HepG2 (cell line): ENCODE measurements at regions not wholly inside any gene's neighbourhood (a gene's known extent, or its start where the extent isn't known, plus 50 kb on each side); places are given as distances from the start of the nearest gene placed in this dataset.

Source experiments
- ATAC-seq: fragments of 200-7000 bp; cut with Tn5 transposase; 3 replicates; pipeline ENCODE4 v1.9.1; 2020; ENCODE audit warnings: mild to moderate bottlenecking, moderate library complexity
- BruUV-seq: library from RNA; stranded (reverse); fragments of 400-500 nt; replicated peaks from 2 replicates; lab custom pipeline; 2021; lab: Mats Ljungman, UMichigan
- CTCF ChIA-PET: fragments of 300-600 bp; formaldehyde crosslinking; extraction: SDS; loops from one replicate; lab custom pipeline; 2021; ENCODE audit warnings: low total read pairs, inconsistent platforms, low intra/inter-chr PET ratio; lab: Yijun Ruan, JAX
- POLR2A ChIA-PET: fragments of 350-600 bp; sonication (Branson Sonifier 250); formaldehyde crosslinking; loops from one replicate; lab custom pipeline; 2020; ENCODE audit warnings: antibody characterized with exemption, inconsistent platforms; lab: Yijun Ruan, JAX
- DNase-seq: peaks from one replicate; pipeline ENCODE4 v3.0.0-alpha.2; 2015; ENCODE audit warnings: low spot score
- FAIRE-seq: peaks from 3 replicates; lab custom pipeline; 2011; peaks lifted over from hg19 to GRCh38; lab: Jason Lieb, UNC
- H2AFZ ChIP-seq: one replicate; pipeline ENCODE4 v1.6.1; 2011; ENCODE audit warnings: low read length, inconsistent platforms
- H3K27ac ChIP-seq: fragments of 300-600 bp; 3 replicates; pipeline ENCODE4 v1.8.0; 2011; ENCODE audit warnings: mixed run types, mild to moderate bottlenecking, mixed read lengths, low read length, inconsistent platforms; ENCODE audit not compliant: insufficient read depth; ENCODE audit errors: extremely low read length
- H3K27me3 ChIP-seq, 2 experiments: fragments of 200-600 bp in 1 of 2; 2 replicates in 1 of 2; 3 replicates in 1 of 2; pipeline versions ENCODE4 v1.6.0 to v1.8.0; 2011; ENCODE audit warnings: low read length in 2 of 2, mild to moderate bottlenecking in 2 of 2, moderate library complexity in 2 of 2, inconsistent platforms in 1 of 2; ENCODE audit not compliant: insufficient read depth in 2 of 2, control insufficient read depth in 1 of 2
- H3K36me3 ChIP-seq, 2 experiments: fragments of 200-600 bp in 1 of 2; replicated peaks in 1 of 2; 2 replicates in 1 of 2; 3 replicates in 1 of 2; pipeline versions ENCODE4 v1.5.1 to v1.8.0; 2011; ENCODE audit warnings: low read length in 2 of 2, inconsistent platforms in 1 of 2; ENCODE audit not compliant: insufficient read depth in 2 of 2, control insufficient read depth in 1 of 2
- H3K4me1 ChIP-seq: 2 replicates; pipeline ENCODE4 v1.5.1; 2012; ENCODE audit warnings: low read length, inconsistent platforms; ENCODE audit not compliant: insufficient read depth
- H3K4me2 ChIP-seq: 2 replicates; pipeline ENCODE4 v1.6.0; 2011; ENCODE audit warnings: low read depth, low read length, inconsistent platforms
- H3K4me3 ChIP-seq, 3 experiments: fragments of 200-600 bp in 1 of 3; sonication (generic), shearing (Covaris generic) in 1 of 3; replicated peaks in 1 of 3; 2 replicates each; pipeline ENCODE4 v1.5.1; 2011 to 2016; ENCODE audit warnings: low read length in 3 of 3, inconsistent platforms in 2 of 3, low read depth in 2 of 3, mild to moderate bottlenecking in 2 of 3, control low read depth in 1 of 3, mixed read lengths in 1 of 3; ENCODE audit not compliant: insufficient read depth in 1 of 3
- H3K79me2 ChIP-seq: one replicate; pipeline ENCODE4 v1.6.1; 2011; ENCODE audit warnings: low read length, inconsistent platforms; ENCODE audit not compliant: insufficient read depth
- H3K9ac ChIP-seq: 2 replicates; pipeline ENCODE4 v1.6.0; 2011; ENCODE audit warnings: mild to moderate bottlenecking, low read depth, low read length, inconsistent platforms; ENCODE audit not compliant: insufficient read depth
- H3K9me3 ChIP-seq: 2 replicates; pipeline ENCODE4 v1.5.1; 2012; ENCODE audit warnings: mild to moderate bottlenecking, low read length
- H4K20me1 ChIP-seq: 2 replicates; pipeline ENCODE4 v1.6.0; 2011; ENCODE audit warnings: inconsistent platforms, mild to moderate bottlenecking, low read length, moderate library complexity; ENCODE audit not compliant: insufficient read depth
- GATA4 ChIP-seq: sonication (generic); IDR thresholded peaks from 2 replicates; pipeline ENCODE4 v1.6.1; 2016; ENCODE audit warnings: antibody characterized with exemption, low read depth, borderline replicate concordance
- ZNF605 ChIP-seq: sonication (generic); formaldehyde crosslinking; IDR thresholded peaks from 2 replicates; pipeline ENCODE4 v1.8.0; 2022; ENCODE audit warnings: mild to moderate bottlenecking, missing genetic modification reagents
- WGBS: methylation state at CpG from one replicate; pipeline ENCODE4 v1.1.6; 2017; ENCODE audit warnings: low lambda C conversion rate; 5-methylcytosine and 5-hydroxymethylcytosine counted together
- in situ Hi-C: cut with HindIII; loops from 2 replicates; pipeline ENCODE4 v1.10.0; 2017; ENCODE audit warnings: low pct_unique_long_range_greater_than_20kb; ENCODE audit not compliant: extremely low pct_ligation_motif_present
- intact Hi-C: fragments of 100-400 bp; cut with micrococcal nuclease; formaldehyde crosslinking; loops from one replicate; pipeline ENCODE4 v1.10.0; 2022; ENCODE audit not compliant: unreplicated experiment
- TF ChIP-seq, protein P1 (sequence below): sonication (generic); formaldehyde crosslinking; IDR thresholded peaks from one replicate; pipeline ENCODE4 v1.5.1; 2020; ENCODE audit warnings: mild to moderate bottlenecking, missing genetic modification reagents; ENCODE audit errors: not compliant biosample characterization

- Histone ChIP-seq H3K36me3 (no peaks in the 10 kb centered on the region), H4K20me1 (no peaks in the 10 kb centered on the region), H3K9me3 (no peaks in the 10 kb centered on the region), H3K79me2 (no peaks in the 10 kb centered on the region), H3K4me2 (no peak overlapping the region), H3K27ac (no peak overlapping the region), H3K4me1 (0 out of 2 replicates have a peak, but pooled peaks cover 5% of the 10 kb centered on the region), H3K9ac (no peak overlapping the region), H3K4me3 (no peak overlapping the region), H3K27me3 (no peaks in the 10 kb centered on the region), H2AFZ (no peak overlapping the region)
- no peak for TF ChIP-seq ZNF605
- no peak for TF ChIP-seq GATA4
- TF ChIP-seq, protein P1, sequence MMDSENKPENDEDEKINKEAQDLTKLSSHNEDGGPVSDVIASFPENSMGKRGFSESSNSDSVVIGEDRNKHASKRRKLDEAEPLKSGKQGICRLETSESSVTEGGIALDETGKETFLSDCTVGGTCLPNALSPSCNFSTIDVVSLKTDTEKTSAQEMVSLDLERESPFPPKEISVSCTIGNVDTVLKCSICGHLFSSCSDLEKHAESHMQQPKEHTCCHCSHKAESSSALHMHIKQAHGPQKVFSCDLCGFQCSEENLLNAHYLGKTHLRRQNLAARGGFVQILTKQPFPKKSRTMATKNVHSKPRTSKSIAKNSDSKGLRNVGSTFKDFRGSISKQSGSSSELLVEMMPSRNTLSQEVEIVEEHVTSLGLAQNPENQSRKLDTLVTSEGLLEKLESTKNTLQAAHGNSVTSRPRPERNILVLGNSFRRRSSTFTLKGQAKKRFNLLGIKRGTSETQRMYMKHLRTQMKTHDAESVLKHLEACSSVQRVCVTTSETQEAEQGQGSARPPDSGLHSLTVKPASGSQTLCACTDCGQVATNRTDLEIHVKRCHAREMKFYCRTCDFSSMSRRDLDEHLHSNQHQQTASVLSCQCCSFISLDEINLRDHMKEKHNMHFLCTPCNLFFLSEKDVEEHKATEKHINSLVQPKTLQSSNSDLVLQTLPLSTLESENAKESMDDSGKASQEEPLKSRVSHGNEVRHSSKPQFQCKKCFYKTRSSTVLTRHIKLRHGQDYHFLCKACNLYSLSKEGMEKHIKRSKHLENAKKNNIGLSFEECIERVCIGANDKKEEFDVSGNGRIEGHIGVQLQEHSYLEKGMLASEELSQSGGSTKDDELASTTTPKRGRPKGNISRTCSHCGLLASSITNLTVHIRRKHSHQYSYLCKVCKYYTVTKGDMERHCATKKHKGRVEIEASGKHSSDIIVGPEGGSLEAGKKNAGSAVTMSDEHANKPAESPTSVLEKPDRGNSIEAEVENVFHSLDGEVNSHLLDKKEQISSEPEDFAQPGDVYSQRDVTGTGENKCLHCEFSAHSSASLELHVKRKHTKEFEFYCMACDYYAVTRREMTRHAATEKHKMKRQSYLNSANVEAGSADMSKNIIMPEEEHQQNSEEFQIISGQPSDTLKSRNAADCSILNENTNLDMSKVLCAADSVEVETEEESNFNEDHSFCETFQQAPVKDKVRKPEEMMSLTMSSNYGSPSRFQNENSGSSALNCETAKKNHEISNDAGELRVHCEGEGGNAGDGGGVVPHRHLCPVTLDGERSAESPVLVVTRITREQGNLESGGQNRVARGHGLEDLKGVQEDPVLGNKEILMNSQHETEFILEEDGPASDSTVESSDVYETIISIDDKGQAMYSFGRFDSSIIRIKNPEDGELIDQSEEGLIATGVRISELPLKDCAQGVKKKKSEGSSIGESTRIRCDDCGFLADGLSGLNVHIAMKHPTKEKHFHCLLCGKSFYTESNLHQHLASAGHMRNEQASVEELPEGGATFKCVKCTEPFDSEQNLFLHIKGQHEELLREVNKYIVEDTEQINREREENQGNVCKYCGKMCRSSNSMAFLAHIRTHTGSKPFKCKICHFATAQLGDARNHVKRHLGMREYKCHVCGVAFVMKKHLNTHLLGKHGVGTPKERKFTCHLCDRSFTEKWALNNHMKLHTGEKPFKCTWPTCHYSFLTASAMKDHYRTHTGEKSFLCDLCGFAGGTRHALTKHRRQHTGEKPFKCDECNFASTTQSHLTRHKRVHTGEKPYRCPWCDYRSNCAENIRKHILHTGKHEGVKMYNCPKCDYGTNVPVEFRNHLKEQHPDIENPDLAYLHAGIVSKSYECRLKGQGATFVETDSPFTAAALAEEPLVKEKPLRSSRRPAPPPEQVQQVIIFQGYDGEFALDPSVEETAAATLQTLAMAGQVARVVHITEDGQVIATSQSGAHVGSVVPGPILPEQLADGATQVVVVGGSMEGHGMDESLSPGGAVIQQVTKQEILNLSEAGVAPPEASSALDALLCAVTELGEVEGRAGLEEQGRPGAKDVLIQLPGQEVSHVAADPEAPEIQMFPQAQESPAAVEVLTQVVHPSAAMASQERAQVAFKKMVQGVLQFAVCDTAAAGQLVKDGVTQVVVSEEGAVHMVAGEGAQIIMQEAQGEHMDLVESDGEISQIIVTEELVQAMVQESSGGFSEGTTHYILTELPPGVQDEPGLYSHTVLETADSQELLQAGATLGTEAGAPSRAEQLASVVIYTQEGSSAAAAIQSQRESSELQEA, result no peak
- ChIA-PET POLR2A (no interaction called here), CTCF (no interaction called here)
- ATAC-seq (no peak), FAIRE-seq (no peak), DNase-seq (no peak)
- 24% methylated on average over 2 of the region's 2 CpGs for WGBS
- intact Hi-C loops, result no loop called here
- no TSS peak for BruUV-seq
- in situ Hi-C loops, result no loop called here
Measured at GRCh38 chr7:22588351-22588750, 88.4 kb upstream of the STEAP1B start.
